22Rv1 (cell line): ENCODE measurements at regions not wholly inside any gene's neighbourhood (a gene's known extent, or its start where the extent isn't known, plus 50 kb on each side); places are given as distances from the start of the nearest gene placed in this dataset.

Experiments
- CTCF ChIP-seq: fragments of 450-650 bp; IDR thresholded peaks from 2 replicates; pipeline ENCODE4 v1.5.1; 2017; ENCODE audit warnings: mild to moderate bottlenecking
- ZFX ChIP-seq: fragments of 450-650 bp; IDR thresholded peaks from 2 replicates; pipeline ENCODE4 v1.6.1; 2017; ENCODE audit warnings: antibody characterized with exemption, borderline replicate concordance

DNA sequence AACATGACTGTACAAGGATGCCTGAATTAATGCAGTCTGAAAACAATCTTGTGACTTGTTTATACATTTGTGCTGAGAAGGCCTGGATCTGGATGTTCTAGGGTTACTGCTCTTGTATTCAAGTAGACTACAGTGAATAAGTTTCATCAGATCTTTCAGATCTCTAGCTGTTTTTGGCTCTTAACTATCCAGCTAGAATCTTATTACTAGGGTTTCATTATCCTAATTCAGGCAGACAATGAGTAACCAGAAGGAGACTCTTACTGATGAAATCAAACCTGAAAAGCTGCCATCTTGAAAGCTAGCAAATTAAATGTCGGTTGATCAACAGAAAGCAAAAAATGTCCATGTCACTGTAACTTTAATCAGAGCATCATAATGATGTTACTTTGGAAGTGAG, 112.5 kb upstream of the KCNK2 start:
- TF ChIP-seq CTCF (no peak), ZFX (no peak)
